Thyroid gland (tissue), 4 donors: ENCODE measurements at regions not wholly inside any gene's neighbourhood (a gene's known extent, or its start where the extent isn't known, plus 50 kb on each side); places are given as distances from the start of the nearest gene placed in this dataset.

Experiments
- DNase-seq, 2 donors: peaks; one replicate each; pipeline ENCODE4 v3.0.0-alpha.2; 2019
- H3K27ac ChIP-seq, 3 donors: fragments of 200-600 bp; sonication (generic); 1 replicate in 2 of 3; 2 replicates in 1 of 3; pipeline ENCODE4 v1.5.1; 2016 to 2019; ENCODE audit warnings: mild to moderate bottlenecking in 1 of 3, moderate library complexity in 1 of 3
- H3K27me3 ChIP-seq: fragments of 200-600 bp; sonication (generic); one replicate; pipeline ENCODE4 v1.5.1; 2019
- H3K36me3 ChIP-seq, 2 donors: fragments of 200-600 bp; sonication (generic); one replicate each; pipeline ENCODE4 v1.5.1; 2016 to 2019
- H3K4me1 ChIP-seq, 2 donors: fragments of 200-600 bp; sonication (generic); one replicate each; pipeline ENCODE4 v1.5.1; 2017 to 2019
- H3K4me3 ChIP-seq, 3 donors: fragments of 200-600 bp; sonication (generic); replicated peaks in 1 of 3; 1 replicate in 2 of 3; 2 replicates in 1 of 3; pipeline ENCODE4 v1.5.1; 2016; ENCODE audit warnings: mild to moderate bottlenecking in 1 of 3
- H3K9me3 ChIP-seq: fragments of 200-600 bp; sonication (generic); one replicate; pipeline ENCODE4 v1.5.1; 2017
- CTCF ChIP-seq, 6 experiments: fragments of 200-600 bp in 3 of 6; fragments of 450-650 bp in 3 of 6; sonication (generic) in 3 of 6; IDR thresholded peaks; one replicate each; pipeline ENCODE4 v1.5.1; 2016 to 2019; ENCODE audit warnings: antibody characterized with exemption in 6 of 6, mild to moderate bottlenecking in 2 of 6, inconsistent platforms in 1 of 6, moderate library complexity in 1 of 6
- POLR2A ChIP-seq, 2 donors: fragments of 450-650 bp; IDR thresholded peaks; one replicate each; pipeline ENCODE4 v1.6.1; 2017; ENCODE audit warnings: antibody characterized with exemption in 2 of 2, mild to moderate bottlenecking in 2 of 2, moderate library complexity in 1 of 2
- WGBS, 2 donors: methylation state at CpG; one replicate each; pipeline ENCODE4 v1.1.5; 2017; 5-methylcytosine and 5-hydroxymethylcytosine counted together
- intact Hi-C: fragments of 100-400 bp; cut with DNase I; formaldehyde crosslinking; loops from one replicate; pipeline ENCODE4 v1.15.1; 2023

- DNase-seq: no peak
- no peak for TF ChIP-seq POLR2A (IDR thresholded peaks at IDR 0.05)
- no peak for TF ChIP-seq CTCF (IDR thresholded peaks at IDR 0.05)
- Histone ChIP-seq H3K9me3 (no peaks in the 10 kb centered on the region), H3K4me3 (no peak overlapping the region), H3K27ac (no peak overlapping the region), H3K27me3 (no peaks in the 10 kb centered on the region), H3K4me1 (no peaks in the 10 kb centered on the region), H3K36me3 (no peaks in the 10 kb centered on the region)
- 94 to 100% methylated on average over 1 to 2 of the region's 3 CpGs for WGBS, 2 donors
- intact Hi-C loops: no loop called here
These were observed 1174.5 kb downstream of the SORCS1 start for GRCh38 chr10:105989995-105990394.

GRCh38 chr10:105988848-105989247 is 1175.7 kb downstream of the SORCS1 start:
- Histone ChIP-seq H3K36me3 (no peaks in the 10 kb centered on the region), H3K27me3 (no peaks in the 10 kb centered on the region), H3K4me3 (no peak overlapping the region), H3K4me1 (no peaks in the 10 kb centered on the region), H3K9me3 (no peaks in the 10 kb centered on the region), H3K27ac (no peak overlapping the region)
- TF ChIP-seq CTCF (IDR thresholded peaks at IDR 0.05): no peak
- no peak for DNase-seq
- 41 to 48% methylated on average over 1 of the region's 1 CpG for WGBS, 2 donors
- intact Hi-C loops: no loop called here

GRCh38 chr10:105986912-105987635 is 1177.4 kb downstream of the SORCS1 start:
- Histone ChIP-seq H3K27me3 (no peaks in the 10 kb centered on the region), H3K36me3 (no peaks in the 10 kb centered on the region), H3K4me3 (no peak overlapping the region), H3K9me3 (no peaks in the 10 kb centered on the region), H3K4me1 (no peaks in the 10 kb centered on the region), H3K27ac (no peak overlapping the region)
- intact Hi-C loops: no loop called here
- DNase-seq: no peak
- TF ChIP-seq POLR2A (IDR thresholded peaks at IDR 0.05) (no peak), CTCF (IDR thresholded peaks at IDR 0.05) (no peak)
- WGBS, 2 donors: 63 to 73% methylated on average over 3 of the region's 3 CpGs

GRCh38 chr10:105986486-105986885 is 1178.0 kb downstream of the SORCS1 start:
- H3K4me1 ChIP-seq: no peaks in the 10 kb centered on the region
- H3K27ac ChIP-seq: no peak overlapping the region
- no peaks in the 10 kb centered on the region for H3K27me3 ChIP-seq
- no peak for DNase-seq
- no peak overlapping the region for H3K4me3 ChIP-seq
- H3K36me3 ChIP-seq: no peaks in the 10 kb centered on the region
- 88 to 90% methylated on average over 2 of the region's 2 CpGs for WGBS, 2 donors
- no peaks in the 10 kb centered on the region for H3K9me3 ChIP-seq
- no peak for TF ChIP-seq CTCF (IDR thresholded peaks at IDR 0.05)
- TF ChIP-seq POLR2A (IDR thresholded peaks at IDR 0.05): no peak
- intact Hi-C loops: no loop called here

- intact Hi-C loops: no loop called here
- H3K27ac ChIP-seq: no peak overlapping the region
- DNase-seq: no peak
- no peaks in the 10 kb centered on the region for H3K9me3 ChIP-seq
- no peaks in the 10 kb centered on the region for H3K4me1 ChIP-seq
- TF ChIP-seq POLR2A (IDR thresholded peaks at IDR 0.05) (no peak), CTCF (IDR thresholded peaks at IDR 0.05) (no peak)
- no peaks in the 10 kb centered on the region for H3K27me3 ChIP-seq
- no peaks in the 10 kb centered on the region for H3K36me3 ChIP-seq
- 84 to 88% methylated on average over 3 of the region's 3 CpGs for WGBS, 2 donors
- no peak overlapping the region for H3K4me3 ChIP-seq
These were observed 1181.8 kb downstream of the SORCS1 start for GRCh38 chr10:105982735-105983134.
